ENCODE measurements at regions not wholly inside any gene's neighbourhood (a gene's known extent, or its start where the extent isn't known, plus 50 kb on each side); places are given as distances from the start of the nearest gene placed in this dataset.

- Mint-ChIP-seq H3K4me1 (ENCODE audit: unreplicated experiment) (peaks cover 8% of the 10 kb centered on the region), H3K4me3 (ENCODE audit: unreplicated experiment) (no peak overlapping the region)
Observed at GRCh38 chr5:153151558-153151957, 338.9 kb upstream of the GRIA1 start.

GRCh38 chr5:153153086-153153485 lies 337.4 kb upstream of the GRIA1 start:
- Mint-ChIP-seq H3K36me3 (ENCODE audit: low read depth, unreplicated experiment) (no peaks in the 10 kb centered on the region), H3K27me3 (ENCODE audit: unreplicated experiment) (no peaks in the 10 kb centered on the region), H3K9me3 (ENCODE audit: unreplicated experiment) (no peaks in the 10 kb centered on the region), H3K4me3 (ENCODE audit: unreplicated experiment) (no peak overlapping the region), H3K4me1 (ENCODE audit: unreplicated experiment) (peaks cover 17% of the 10 kb centered on the region), H3K27ac (ENCODE audit: unreplicated experiment) (no peak overlapping the region)
- TF ChIP-seq CTCF (IDR thresholded peaks at IDR 0.05; ENCODE audit: unreplicated experiment), result no peak
- DNase-seq (ENCODE audit: low spot score), result no peak

More at GRCh38 chr5:153151558-153151957, 338.9 kb upstream of the GRIA1 start:
- Mint-ChIP-seq H3K27ac (ENCODE audit: unreplicated experiment) (no peak overlapping the region), H3K27me3 (ENCODE audit: unreplicated experiment) (no peaks in the 10 kb centered on the region), H3K9me3 (ENCODE audit: unreplicated experiment) (no peaks in the 10 kb centered on the region), H3K36me3 (ENCODE audit: low read depth, unreplicated experiment) (no peaks in the 10 kb centered on the region)
- no peak for TF ChIP-seq CTCF (IDR thresholded peaks at IDR 0.05; ENCODE audit: unreplicated experiment)
- no peak for DNase-seq (ENCODE audit: low spot score)

GRCh38 chr5:153157156-153157555 lies 333.3 kb upstream of the GRIA1 start:
- H3K27ac Mint-ChIP-seq (ENCODE audit: unreplicated experiment), result no peak overlapping the region
- no peaks in the 10 kb centered on the region for H3K36me3 Mint-ChIP-seq (ENCODE audit: low read depth, unreplicated experiment)
- no peak for TF ChIP-seq CTCF (IDR thresholded peaks at IDR 0.05; ENCODE audit: unreplicated experiment)
- no peak overlapping the region for H3K4me3 Mint-ChIP-seq (ENCODE audit: unreplicated experiment)
- H3K4me1 Mint-ChIP-seq (ENCODE audit: unreplicated experiment), result peaks cover 22% of the 10 kb centered on the region
- DNase-seq (ENCODE audit: low spot score), result no peak
- no peaks in the 10 kb centered on the region for H3K9me3 Mint-ChIP-seq (ENCODE audit: unreplicated experiment)
- no peaks in the 10 kb centered on the region for H3K27me3 Mint-ChIP-seq (ENCODE audit: unreplicated experiment)

- no peak overlapping the region for H3K27ac Mint-ChIP-seq (ENCODE audit: unreplicated experiment)
- no peak for DNase-seq (ENCODE audit: low spot score)
- no peaks in the 10 kb centered on the region for H3K27me3 Mint-ChIP-seq (ENCODE audit: unreplicated experiment)
- H3K4me1 Mint-ChIP-seq (ENCODE audit: unreplicated experiment), result peaks cover 25% of the 10 kb centered on the region
- H3K36me3 Mint-ChIP-seq (ENCODE audit: low read depth, unreplicated experiment), result no peaks in the 10 kb centered on the region
- no peak overlapping the region for H3K4me3 Mint-ChIP-seq (ENCODE audit: unreplicated experiment)
- H3K9me3 Mint-ChIP-seq (ENCODE audit: unreplicated experiment), result no peaks in the 10 kb centered on the region
- TF ChIP-seq CTCF (IDR thresholded peaks at IDR 0.05; ENCODE audit: unreplicated experiment), result no peak
Observed at GRCh38 chr5:153158608-153159007, 331.9 kb upstream of the GRIA1 start.

GRCh38 chr5:153159616-153160015 lies 330.9 kb upstream of the GRIA1 start:
- peaks cover 25% of the 10 kb centered on the region for H3K4me1 Mint-ChIP-seq (ENCODE audit: unreplicated experiment)
- no peak for DNase-seq (ENCODE audit: low spot score)
- no peaks in the 10 kb centered on the region for H3K36me3 Mint-ChIP-seq (ENCODE audit: low read depth, unreplicated experiment)
- H3K27me3 Mint-ChIP-seq (ENCODE audit: unreplicated experiment), result no peaks in the 10 kb centered on the region
- H3K27ac Mint-ChIP-seq (ENCODE audit: unreplicated experiment), result no peak overlapping the region
- TF ChIP-seq CTCF (IDR thresholded peaks at IDR 0.05; ENCODE audit: unreplicated experiment), result no peak
- H3K9me3 Mint-ChIP-seq (ENCODE audit: unreplicated experiment), result no peaks in the 10 kb centered on the region
- H3K4me3 Mint-ChIP-seq (ENCODE audit: unreplicated experiment), result no peak overlapping the region
